Thyroid gland (tissue), 4 donors: ENCODE measurements at regions not wholly inside any gene's neighbourhood (a gene's known extent, or its start where the extent isn't known, plus 50 kb on each side); places are given as distances from the start of the nearest gene placed in this dataset.

Experiments
- DNase-seq, 2 donors: peaks; one replicate each; pipeline ENCODE4 v3.0.0-alpha.2; 2019
- H3K27ac ChIP-seq, 3 donors: fragments of 200-600 bp; sonication (generic); 1 replicate in 2 of 3; 2 replicates in 1 of 3; pipeline ENCODE4 v1.5.1; 2016 to 2019; ENCODE audit warnings: mild to moderate bottlenecking in 1 of 3, moderate library complexity in 1 of 3
- H3K27me3 ChIP-seq: fragments of 200-600 bp; sonication (generic); one replicate; pipeline ENCODE4 v1.5.1; 2019
- H3K36me3 ChIP-seq, 2 donors: fragments of 200-600 bp; sonication (generic); one replicate each; pipeline ENCODE4 v1.5.1; 2016 to 2019
- H3K4me1 ChIP-seq, 2 donors: fragments of 200-600 bp; sonication (generic); one replicate each; pipeline ENCODE4 v1.5.1; 2017 to 2019
- H3K4me3 ChIP-seq, 3 donors: fragments of 200-600 bp; sonication (generic); replicated peaks in 1 of 3; 1 replicate in 2 of 3; 2 replicates in 1 of 3; pipeline ENCODE4 v1.5.1; 2016; ENCODE audit warnings: mild to moderate bottlenecking in 1 of 3
- H3K9me3 ChIP-seq: fragments of 200-600 bp; sonication (generic); one replicate; pipeline ENCODE4 v1.5.1; 2017
- CTCF ChIP-seq, 6 experiments: fragments of 200-600 bp in 3 of 6; fragments of 450-650 bp in 3 of 6; sonication (generic) in 3 of 6; IDR thresholded peaks; one replicate each; pipeline ENCODE4 v1.5.1; 2016 to 2019; ENCODE audit warnings: antibody characterized with exemption in 6 of 6, mild to moderate bottlenecking in 2 of 6, inconsistent platforms in 1 of 6, moderate library complexity in 1 of 6
- POLR2A ChIP-seq, 2 donors: fragments of 450-650 bp; IDR thresholded peaks; one replicate each; pipeline ENCODE4 v1.6.1; 2017; ENCODE audit warnings: antibody characterized with exemption in 2 of 2, mild to moderate bottlenecking in 2 of 2, moderate library complexity in 1 of 2
- WGBS, 2 donors: methylation state at CpG; one replicate each; pipeline ENCODE4 v1.1.5; 2017; 5-methylcytosine and 5-hydroxymethylcytosine counted together
- intact Hi-C: fragments of 100-400 bp; cut with DNase I; formaldehyde crosslinking; loops from one replicate; pipeline ENCODE4 v1.15.1; 2023

- 66 to 80% methylated on average over 21 to 22 of the region's 22 CpGs for WGBS, 2 donors
- Histone ChIP-seq H3K4me1 (no peaks in the 10 kb centered on the region), H3K9me3 (no peaks in the 10 kb centered on the region), H3K36me3 (no peaks in the 10 kb centered on the region), H3K4me3 (no peak overlapping the region), H3K27me3 (no peaks in the 10 kb centered on the region), H3K27ac (no peak overlapping the region)
- TF ChIP-seq POLR2A (IDR thresholded peaks at IDR 0.05) (no peak), CTCF (IDR thresholded peaks at IDR 0.05) (no peak)
- intact Hi-C loops = no loop called here
- no peak for DNase-seq
These were observed 475.9 kb downstream of the BRD1 start for GRCh38 chr22:49351761-49352227.

GRCh38 chr22:49350441-49351121 is 477.1 kb downstream of the BRD1 start:
- no peak overlapping the region for H3K27ac ChIP-seq
- intact Hi-C loops = no loop called here
- H3K4me3 ChIP-seq = no peak overlapping the region
- H3K4me1 ChIP-seq = no peaks in the 10 kb centered on the region
- no peak for DNase-seq
- TF ChIP-seq POLR2A (IDR thresholded peaks at IDR 0.05) (no peak), CTCF (IDR thresholded peaks at IDR 0.05) (no peak)
- H3K36me3 ChIP-seq = no peaks in the 10 kb centered on the region
- H3K27me3 ChIP-seq = no peaks in the 10 kb centered on the region
- H3K9me3 ChIP-seq = no peaks in the 10 kb centered on the region
- 63 to 66% methylated on average over 16 to 18 of the region's 18 CpGs for WGBS, 2 donors

GRCh38 chr22:49349841-49350381 is 477.8 kb downstream of the BRD1 start:
- intact Hi-C loops = no loop called here
- WGBS, 2 donors = 70 to 95% methylated on average over 4 to 12 of the region's 14 CpGs
- no peaks in the 10 kb centered on the region for H3K36me3 ChIP-seq
- no peaks in the 10 kb centered on the region for H3K27me3 ChIP-seq
- H3K4me3 ChIP-seq = no peak overlapping the region
- DNase-seq = peak in 1 of 2 donors; percentile 3
- no peaks in the 10 kb centered on the region for H3K4me1 ChIP-seq
- no peak for TF ChIP-seq CTCF (IDR thresholded peaks at IDR 0.05)
- no peak for TF ChIP-seq POLR2A (IDR thresholded peaks at IDR 0.05)
- H3K9me3 ChIP-seq = no peaks in the 10 kb centered on the region
- H3K27ac ChIP-seq = no peak overlapping the region

GRCh38 chr22:49349181-49349835 is 478.4 kb downstream of the BRD1 start:
- no peaks in the 10 kb centered on the region for H3K4me1 ChIP-seq
- H3K27me3 ChIP-seq = no peaks in the 10 kb centered on the region
- 88 to 89% methylated on average over 18 of the region's 18 CpGs for WGBS, 2 donors
- DNase-seq = no peak
- intact Hi-C loops = no loop called here
- no peak overlapping the region for H3K4me3 ChIP-seq
- no peak for TF ChIP-seq POLR2A (IDR thresholded peaks at IDR 0.05)
- no peak for TF ChIP-seq CTCF (IDR thresholded peaks at IDR 0.05)
- no peaks in the 10 kb centered on the region for H3K36me3 ChIP-seq
- no peak overlapping the region for H3K27ac ChIP-seq
- no peaks in the 10 kb centered on the region for H3K9me3 ChIP-seq

GRCh38 chr22:49348631-49349030 is 479.0 kb downstream of the BRD1 start:
- Histone ChIP-seq H3K27me3 (no peaks in the 10 kb centered on the region), H3K27ac (no peak overlapping the region), H3K4me3 (no peak overlapping the region), H3K9me3 (no peaks in the 10 kb centered on the region), H3K4me1 (no peaks in the 10 kb centered on the region), H3K36me3 (no peaks in the 10 kb centered on the region)
- no peak for DNase-seq
- TF ChIP-seq CTCF (IDR thresholded peaks at IDR 0.05) = no peak
- no peak for TF ChIP-seq POLR2A (IDR thresholded peaks at IDR 0.05)
- 82 to 87% methylated on average over 11 to 12 of the region's 12 CpGs for WGBS, 2 donors
- intact Hi-C loops = no loop called here
